K562 (cell line): ENCODE measurements at regions not wholly inside any gene's neighbourhood (a gene's known extent, or its start where the extent isn't known, plus 50 kb on each side); places are given as distances from the start of the nearest gene placed in this dataset.

Source experiments
- ATAC-seq: fragments of 200-7000 bp; cut with Tn5 transposase; 3 replicates; pipeline ENCODE4 v1.9.1; 2020; ENCODE audit warnings: moderate library complexity
- BruUV-seq: library from RNA; stranded (reverse); fragments of 400-500 nt; replicated peaks from 2 replicates; lab custom pipeline; 2021; lab: Mats Ljungman, UMichigan
- CTCF ChIA-PET: fragments of 300-600 bp; formaldehyde crosslinking; extraction: SDS; loops from one replicate; lab custom pipeline; 2021; ENCODE audit warnings: low intra/inter-chr PET ratio; lab: Yijun Ruan, JAX
- POLR2A ChIA-PET: fragments of 300-600, 350-650 bp; sonication (Branson Sonifier 250); formaldehyde crosslinking; extraction: SDS; loops from one replicate; lab custom pipeline; 2021; ENCODE audit warnings: antibody characterized with exemption, inconsistent platforms; lab: Yijun Ruan, JAX
- DNase-seq, 4 experiments: peaks; one replicate each; pipeline versions ENCODE4 v3.0.0 to v3.0.0-alpha.2; 2011 to 2018; ENCODE audit warnings: low spot score in 3 of 4, mixed read lengths in 3 of 4; ENCODE audit errors: extremely low read depth in 1 of 4
- FAIRE-seq: peaks from 2 replicates; lab custom pipeline; 2011; peaks lifted over from hg19 to GRCh38; lab: Jason Lieb, UNC
- H2AFZ ChIP-seq: 2 replicates; pipeline ENCODE4 v1.6.0; 2011; ENCODE audit warnings: low read depth, low read length, control low read depth, inconsistent platforms
- H3K27ac ChIP-seq: fragments of 200-600 bp; 3 replicates; pipeline ENCODE4 v1.8.0; 2011; ENCODE audit warnings: low read depth, mild to moderate bottlenecking, control low read depth, inconsistent platforms, low read length, moderate library complexity, mixed read lengths; ENCODE audit errors: extremely low read depth
- H3K27me3 ChIP-seq, 2 experiments: fragments of 300-600 bp in 1 of 2; 2 replicates in 1 of 2; 3 replicates in 1 of 2; pipeline versions ENCODE4 v1.6.0 to v1.8.0; 2011; ENCODE audit warnings: inconsistent platforms in 2 of 2, low read length in 2 of 2, mild to moderate bottlenecking in 1 of 2, mixed read lengths in 1 of 2, moderate library complexity in 1 of 2; ENCODE audit not compliant: control insufficient read depth in 2 of 2, insufficient read depth in 2 of 2
- H3K36me3 ChIP-seq: fragments of 300-600 bp; 3 replicates; pipeline ENCODE4 v1.8.0; 2011; ENCODE audit warnings: mild to moderate bottlenecking, low read length, inconsistent platforms; ENCODE audit not compliant: control insufficient read depth, insufficient read depth
- H3K4me1 ChIP-seq, 2 experiments: fragments of 200-600 bp in 1 of 2; replicated peaks in 1 of 2; 2 replicates in 1 of 2; 3 replicates in 1 of 2; pipeline versions ENCODE4 v1.5.1 to v1.8.0; 2011; ENCODE audit warnings: inconsistent platforms in 2 of 2, low read length in 2 of 2, mild to moderate bottlenecking in 1 of 2, mixed read lengths in 1 of 2, moderate library complexity in 1 of 2; ENCODE audit not compliant: control insufficient read depth in 2 of 2, insufficient read depth in 2 of 2
- H3K4me2 ChIP-seq: 2 replicates; pipeline ENCODE4 v1.6.1; 2011; ENCODE audit warnings: low read length, control low read depth, inconsistent platforms, mixed read lengths; ENCODE audit not compliant: insufficient read depth
- H3K4me3 ChIP-seq: fragments of 200-600 bp; sonication (generic), shearing (Covaris generic); 2 replicates; pipeline ENCODE4 v1.5.1; 2016; ENCODE audit warnings: control low read depth, inconsistent platforms
- H3K79me2 ChIP-seq: fragments of 200-600 bp; 3 replicates; pipeline ENCODE4 v1.8.0; 2011; ENCODE audit warnings: low read length, inconsistent platforms; ENCODE audit not compliant: control insufficient read depth, insufficient read depth
- H3K9ac ChIP-seq, 2 experiments: 2 replicates each; pipeline versions ENCODE4 v1.6.0 to v1.6.1; 2011; ENCODE audit warnings: low read depth in 2 of 2, low read length in 2 of 2, control low read depth in 1 of 2, inconsistent platforms in 1 of 2, mild to moderate bottlenecking in 1 of 2, mixed read lengths in 1 of 2; ENCODE audit not compliant: insufficient read depth in 1 of 2
- H3K9me1 ChIP-seq: one replicate; pipeline ENCODE4 v1.6.0; 2011; ENCODE audit warnings: inconsistent platforms, mild to moderate bottlenecking, low read length, moderate library complexity; ENCODE audit not compliant: control insufficient read depth, insufficient read depth
- H3K9me3 ChIP-seq: replicated peaks from 2 replicates; pipeline ENCODE4 v1.5.1; 2011; ENCODE audit warnings: low read depth, low read length, inconsistent platforms; ENCODE audit not compliant: control insufficient read depth, insufficient read depth
- H4K20me1 ChIP-seq: replicated peaks from 2 replicates; pipeline ENCODE4 v1.6.1; 2011; ENCODE audit warnings: low read length, inconsistent platforms, mixed read lengths; ENCODE audit not compliant: control insufficient read depth, insufficient read depth
- CHD4 ChIP-seq: fragments of 200-600 bp; sonication (generic); IDR thresholded peaks from 3 replicates; pipeline ENCODE4 v1.6.1; 2012; ENCODE audit warnings: low read depth, mild to moderate bottlenecking, mixed read lengths, low read length, inconsistent platforms; ENCODE audit not compliant: insufficient read depth, insufficient replicate concordance, poor library complexity, severe bottlenecking
- CREM ChIP-seq: IDR thresholded peaks from 2 replicates; pipeline ENCODE4 v1.6.1; 2014; ENCODE audit warnings: antibody characterized with exemption, low read depth
- GTF2A2 ChIP-seq: IDR thresholded peaks from 2 replicates; pipeline ENCODE4 v1.6.1; 2016; ENCODE audit warnings: mild to moderate bottlenecking, missing genetic modification characterization, missing compliant biosample characterization
- HMG20A ChIP-seq: fragments of 450-650 bp; formaldehyde crosslinking; conservative IDR thresholded peaks from 2 replicates; pipeline ENCODE4 v1.4.0; 2020; ENCODE audit warnings: mild to moderate bottlenecking, mixed read lengths
- HNRNPL ChIP-seq: fragments of 200-400 bp; formaldehyde crosslinking; IDR thresholded peaks from 2 replicates; pipeline ENCODE4 v1.6.1; 2017; ENCODE audit warnings: low read depth, mild to moderate bottlenecking, low read length
- NFE2 ChIP-seq: IDR thresholded peaks from 2 replicates; pipeline ENCODE4 v1.6.1; 2014; ENCODE audit warnings: antibody characterized with exemption, low read depth
- RCOR1 ChIP-seq, 2 experiments: IDR thresholded peaks; 2 replicates each; pipeline ENCODE4 v1.6.1; 2012; ENCODE audit warnings: low read depth in 2 of 2, low read length in 2 of 2, borderline replicate concordance in 1 of 2, improper control_type of control experiment in 1 of 2
- YY1 ChIP-seq, 3 experiments: IDR thresholded peaks; 2 replicates each; pipeline ENCODE4 v1.6.1; 2011; ENCODE audit warnings: low read length in 2 of 3, mild to moderate bottlenecking in 2 of 3, moderate library complexity in 2 of 3, borderline replicate concordance in 1 of 3, control low read depth in 1 of 3, low read depth in 1 of 3; ENCODE audit not compliant: insufficient read depth in 3 of 3, insufficient replicate concordance in 2 of 3, control insufficient read depth in 1 of 3, insufficient read length in 1 of 3; ENCODE audit errors: extremely low read depth in 1 of 3
- ZBTB12 ChIP-seq: fragments of 250-450 bp; sonication (Bioruptor Pico); IDR thresholded peaks from 2 replicates; pipeline ENCODE4 v1.4.0; 2020
- ZFP36 ChIP-seq: fragments of 150-350 bp; IDR thresholded peaks from 2 replicates; pipeline ENCODE4 v1.6.1; 2018; ENCODE audit warnings: low read length, low read depth; ENCODE audit not compliant: partially characterized antibody
- WGBS: fragments of 100-300 bp; shearing (Covaris generic); methylation state at CpG from one replicate; pipeline ENCODE4 v1.1.6; 2016; ENCODE audit warnings: low coverage, mixed read lengths; ENCODE audit not compliant: insufficient coverage; ENCODE audit errors: missing lambda C conversion rate; 5-methylcytosine and 5-hydroxymethylcytosine counted together
- in situ Hi-C: fragments of 300-500 bp; cut with MboI; formaldehyde crosslinking; loops from 4 replicates; pipeline ENCODE4 v1.15.0; 2018; ENCODE audit warnings: inconsistent platforms, mixed read lengths
- intact Hi-C: fragments of 100-400 bp; cut with micrococcal nuclease; formaldehyde crosslinking; loops from 2 replicates; pipeline ENCODE4 v1.14.2; 2022
- TF ChIP-seq, protein P1 (sequence below), 2 experiments: IDR thresholded peaks; 2 replicates each; pipeline ENCODE4 v1.6.1; 2012; ENCODE audit warnings: improper control_type of control experiment in 2 of 2, low read depth in 2 of 2, low read length in 2 of 2, borderline replicate concordance in 1 of 2

GRCh38 chr3:127133971-127134370, 59.0 kb upstream of the PRR23E start:
- no peak for ATAC-seq
- intact Hi-C loops, result no loop called here
- peaks cover 0 to 14% of the 10 kb centered on the region in 2 experiments; a peak in 2 of 5 replicates for H3K4me1 ChIP-seq
- no peaks in the 10 kb centered on the region for H3K79me2 ChIP-seq
- H4K20me1 ChIP-seq, result no peaks in the 10 kb centered on the region
- BruUV-seq, result no TSS peak
- H3K9ac ChIP-seq, result no peak overlapping the region
- H3K4me2 ChIP-seq, result no peak overlapping the region
- H3K36me3 ChIP-seq, result no peaks in the 10 kb centered on the region
- no peak for TF ChIP-seq HNRNPL
- no peak for TF ChIP-seq CREM
- no peak for TF ChIP-seq NFE2
- no peak for TF ChIP-seq RCOR1 (IDR thresholded peaks at IDR 0.05; ENCODE audit: borderline replicate concordance in 1 of 2, low read depth in 2 of 2, low read length in 2 of 2)
- TF ChIP-seq YY1 (IDR thresholded peaks at IDR 0.05; ENCODE audit: borderline replicate concordance in 1 of 3, control insufficient read depth in 1 of 3, extremely low read depth in 1 of 3, insufficient read depth in 3 of 3, insufficient read length in 1 of 3, insufficient replicate concordance in 2 of 3, low read depth in 1 of 3, low read length in 2 of 3), result no peak
- no peak for TF ChIP-seq GTF2A2 (tag)
- TF ChIP-seq, protein P1, sequence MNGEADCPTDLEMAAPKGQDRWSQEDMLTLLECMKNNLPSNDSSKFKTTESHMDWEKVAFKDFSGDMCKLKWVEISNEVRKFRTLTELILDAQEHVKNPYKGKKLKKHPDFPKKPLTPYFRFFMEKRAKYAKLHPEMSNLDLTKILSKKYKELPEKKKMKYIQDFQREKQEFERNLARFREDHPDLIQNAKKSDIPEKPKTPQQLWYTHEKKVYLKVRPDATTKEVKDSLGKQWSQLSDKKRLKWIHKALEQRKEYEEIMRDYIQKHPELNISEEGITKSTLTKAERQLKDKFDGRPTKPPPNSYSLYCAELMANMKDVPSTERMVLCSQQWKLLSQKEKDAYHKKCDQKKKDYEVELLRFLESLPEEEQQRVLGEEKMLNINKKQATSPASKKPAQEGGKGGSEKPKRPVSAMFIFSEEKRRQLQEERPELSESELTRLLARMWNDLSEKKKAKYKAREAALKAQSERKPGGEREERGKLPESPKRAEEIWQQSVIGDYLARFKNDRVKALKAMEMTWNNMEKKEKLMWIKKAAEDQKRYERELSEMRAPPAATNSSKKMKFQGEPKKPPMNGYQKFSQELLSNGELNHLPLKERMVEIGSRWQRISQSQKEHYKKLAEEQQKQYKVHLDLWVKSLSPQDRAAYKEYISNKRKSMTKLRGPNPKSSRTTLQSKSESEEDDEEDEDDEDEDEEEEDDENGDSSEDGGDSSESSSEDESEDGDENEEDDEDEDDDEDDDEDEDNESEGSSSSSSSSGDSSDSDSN (IDR thresholded peaks at IDR 0.05; ENCODE audit: borderline replicate concordance in 1 of 2, low read depth in 2 of 2, low read length in 2 of 2), result no peak
- TF ChIP-seq ZBTB12 (CRISPR knock-in tag), result no peak
- no peak for TF ChIP-seq CHD4
- TF ChIP-seq HMG20A (CRISPR knock-in tag), result no peak
- no peak for TF ChIP-seq ZFP36
- TF ChIP-seq, all 486 proteins: peak for 0
- Histone ChIP-seq H2AFZ (no peak overlapping the region), H3K9me3 (no peaks in the 10 kb centered on the region), H3K27me3 (peaks cover 0 to 55% of the 10 kb centered on the region in 2 experiments), H3K9me1 (no peaks in the 10 kb centered on the region), H3K4me3 (no peak overlapping the region), H3K27ac (no peak overlapping the region)
- DNase-seq, result no peak
- WGBS, result 0% methylated on average over 2 of the region's 5 CpGs
- ChIA-PET CTCF (no interaction called here), POLR2A (no interaction called here)
- no peak for FAIRE-seq
- in situ Hi-C loops, result no loop called here
